GM21576 (cell line): ENCODE measurements at regions not wholly inside any gene's neighbourhood (a gene's known extent, or its start where the extent isn't known, plus 50 kb on each side); places are given as distances from the start of the nearest gene placed in this dataset.

Experiments used
- ATAC-seq: cut with Tn5 transposase; IDR thresholded peaks from one replicate; pipeline ENCODE4 v1.9.1; 2021; ENCODE audit warnings: mild to moderate bottlenecking, moderate library complexity; ENCODE audit not compliant: unreplicated experiment

GRCh38 chr1:204736836-204737235, 51.3 kb upstream of the LRRN2 start:
- no peak for ATAC-seq

DNA sequence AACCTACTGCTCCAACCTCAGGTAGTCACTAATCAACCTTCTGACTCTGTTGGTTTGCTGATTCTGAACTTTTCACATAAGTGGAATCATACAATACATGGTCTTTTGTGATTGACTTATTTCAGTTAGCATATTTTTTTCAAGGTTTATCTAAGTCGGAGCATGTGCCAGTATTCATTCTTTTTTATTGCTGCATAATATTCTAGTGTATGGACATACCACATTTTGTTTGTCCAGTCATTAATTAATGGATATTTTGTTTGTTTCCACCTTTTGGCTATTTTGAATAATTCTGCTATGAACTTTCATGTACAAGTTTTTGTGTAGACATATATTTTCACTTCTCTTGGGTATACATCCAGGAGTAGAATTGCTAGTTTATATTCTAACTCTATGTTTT, 53.0 kb upstream of the LRRN2 start:
- no peak for ATAC-seq

DNA sequence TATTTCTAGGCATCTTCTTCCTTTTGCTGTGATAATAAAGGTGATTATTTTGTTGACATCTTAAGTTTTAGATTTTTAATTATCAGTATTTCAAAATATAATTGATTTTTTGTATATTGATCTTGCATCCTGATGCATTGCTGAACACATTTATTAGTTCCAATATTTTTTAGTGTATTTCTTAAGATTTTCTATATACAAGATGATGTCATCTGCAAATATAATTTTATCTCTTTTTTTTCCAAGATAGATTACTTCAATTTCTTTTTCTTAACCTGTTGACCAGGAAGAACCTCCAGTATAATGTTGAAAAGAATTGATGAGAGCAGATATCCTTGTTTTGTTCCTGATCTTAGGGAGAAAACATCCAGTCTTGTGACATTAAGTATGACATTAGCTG, 54.8 kb upstream of the LRRN2 start:
- ATAC-seq: no peak

DNA sequence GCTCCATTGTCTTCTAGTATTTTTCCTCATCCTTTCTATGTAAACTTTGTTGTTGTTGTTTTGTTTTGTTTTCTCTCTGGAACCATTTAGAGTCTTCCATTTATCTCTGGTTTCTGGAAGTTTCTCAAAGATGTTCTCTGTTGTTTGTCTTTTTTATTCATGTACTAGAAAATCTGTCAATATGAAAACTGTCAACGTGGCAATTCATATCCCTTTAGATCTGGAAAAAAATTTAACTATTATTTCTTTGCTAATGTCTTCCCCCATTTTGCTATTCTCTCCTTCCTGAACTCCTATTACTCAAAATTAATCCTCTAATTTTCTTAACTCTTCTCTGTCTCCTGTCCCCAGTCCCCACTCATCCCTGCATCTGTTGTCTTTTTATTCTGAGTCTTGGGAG, 55.9 kb upstream of the LRRN2 start:
- no peak for ATAC-seq

DNA sequence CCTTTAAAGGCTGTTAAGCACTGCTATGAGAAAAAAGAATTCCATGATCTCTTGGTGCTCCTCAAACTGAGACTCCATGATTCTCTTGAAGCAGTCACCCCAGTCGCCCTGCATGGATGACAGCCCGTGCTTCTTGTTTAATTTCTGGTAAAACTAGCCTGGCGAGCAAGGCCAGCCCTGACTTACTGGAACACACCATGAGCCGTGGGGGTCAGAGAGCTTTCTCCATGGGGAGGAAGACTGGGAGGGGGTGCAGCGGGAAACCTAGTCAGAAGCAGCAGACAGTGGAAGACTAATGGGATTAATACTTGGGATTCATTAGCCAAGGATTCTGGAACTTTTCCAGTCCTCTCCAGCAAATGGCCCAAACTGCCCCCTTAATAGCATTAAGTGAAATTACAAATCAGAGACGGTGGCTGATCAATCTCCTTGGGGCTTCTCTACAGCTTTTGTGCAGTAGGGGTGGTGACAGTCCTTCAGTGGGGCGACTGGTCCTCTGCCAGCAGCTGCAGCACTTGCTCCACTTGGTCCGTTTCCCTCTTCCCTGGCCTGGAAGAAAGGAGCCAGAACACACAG, 57.2 kb upstream of the LRRN2 start:
- ATAC-seq: no peak

DNA sequence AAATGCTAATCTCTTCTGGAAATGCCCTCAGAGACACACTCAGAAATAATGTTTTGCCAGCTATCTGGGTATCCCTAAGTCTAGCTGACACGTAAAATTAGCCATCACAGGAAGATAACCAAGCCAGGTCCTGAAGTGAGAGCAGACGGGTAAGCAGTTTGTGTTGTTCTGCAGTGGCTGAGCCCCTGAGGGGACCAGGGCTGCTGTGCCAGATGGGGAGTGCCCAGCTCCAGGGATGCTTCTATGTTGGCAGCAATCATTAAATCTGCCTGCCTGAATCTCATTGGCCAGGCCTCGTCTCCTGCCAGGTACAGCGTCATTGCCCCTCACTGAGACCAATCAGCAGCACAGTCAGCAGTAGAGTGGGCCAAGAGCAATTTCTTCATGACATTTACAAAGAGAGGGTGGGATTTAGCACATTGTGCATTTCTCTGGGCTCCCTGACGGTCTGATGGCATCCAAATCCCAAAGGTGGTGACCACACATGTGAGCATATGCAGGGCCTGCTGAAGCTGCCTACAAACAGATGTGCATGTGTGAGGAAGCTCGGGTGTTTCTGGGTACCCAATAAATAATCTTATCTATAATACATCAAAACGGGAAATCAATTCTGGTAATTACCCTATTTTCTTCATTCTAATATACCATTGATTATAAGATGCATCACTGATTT, 58.7 kb upstream of the LRRN2 start:
- ATAC-seq: no peak

DNA sequence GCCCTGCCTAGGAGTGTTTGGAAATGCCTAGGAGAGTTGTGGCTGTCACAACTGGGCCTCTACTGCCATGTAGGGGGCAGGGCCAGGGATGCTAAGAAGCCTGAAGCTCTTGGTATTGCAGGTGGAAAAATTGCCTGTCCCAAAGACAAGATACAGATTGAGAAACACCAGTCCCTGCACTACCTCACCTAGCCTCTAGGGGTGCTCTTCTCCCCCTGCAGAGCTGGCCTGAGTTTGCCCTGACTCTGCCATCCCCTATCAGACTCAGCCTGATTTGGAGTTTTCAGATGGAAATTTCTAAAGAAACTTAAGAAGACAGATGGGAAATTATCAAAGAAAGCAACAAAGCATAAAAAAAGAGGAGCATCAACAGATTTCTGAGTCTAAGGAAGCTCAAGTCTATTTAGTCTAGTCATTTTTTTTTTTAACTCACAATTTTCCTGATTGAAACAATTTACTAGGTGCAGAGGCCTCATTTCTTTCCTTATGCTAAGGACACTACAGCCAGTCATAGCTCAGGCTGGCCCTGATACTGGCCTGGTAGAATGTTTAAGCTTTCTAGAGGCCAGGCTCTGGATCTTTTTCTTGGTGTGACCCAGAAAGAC, 61.4 kb upstream of the LRRN2 start:
- no peak for ATAC-seq

DNA sequence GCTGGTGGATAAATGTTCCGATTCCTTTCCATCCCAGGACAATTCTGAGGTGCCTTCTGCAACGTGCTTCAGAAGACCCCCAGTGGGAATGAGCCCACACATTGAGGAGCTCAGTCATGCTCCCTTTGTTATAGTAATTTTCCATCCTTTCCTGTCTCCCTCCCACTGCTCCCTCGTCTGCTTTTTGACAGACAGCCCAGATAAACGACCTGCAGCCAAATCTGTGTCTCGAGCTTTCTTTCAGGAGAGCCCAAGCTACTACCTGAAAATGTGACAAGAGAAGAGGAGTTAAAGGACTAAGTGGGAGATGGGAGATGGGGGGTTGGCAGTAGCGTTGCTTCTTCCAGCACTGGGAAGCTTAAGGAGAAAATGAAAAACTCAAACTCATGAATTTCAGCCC, 65.9 kb upstream of the LRRN2 start:
- ATAC-seq: no peak

DNA sequence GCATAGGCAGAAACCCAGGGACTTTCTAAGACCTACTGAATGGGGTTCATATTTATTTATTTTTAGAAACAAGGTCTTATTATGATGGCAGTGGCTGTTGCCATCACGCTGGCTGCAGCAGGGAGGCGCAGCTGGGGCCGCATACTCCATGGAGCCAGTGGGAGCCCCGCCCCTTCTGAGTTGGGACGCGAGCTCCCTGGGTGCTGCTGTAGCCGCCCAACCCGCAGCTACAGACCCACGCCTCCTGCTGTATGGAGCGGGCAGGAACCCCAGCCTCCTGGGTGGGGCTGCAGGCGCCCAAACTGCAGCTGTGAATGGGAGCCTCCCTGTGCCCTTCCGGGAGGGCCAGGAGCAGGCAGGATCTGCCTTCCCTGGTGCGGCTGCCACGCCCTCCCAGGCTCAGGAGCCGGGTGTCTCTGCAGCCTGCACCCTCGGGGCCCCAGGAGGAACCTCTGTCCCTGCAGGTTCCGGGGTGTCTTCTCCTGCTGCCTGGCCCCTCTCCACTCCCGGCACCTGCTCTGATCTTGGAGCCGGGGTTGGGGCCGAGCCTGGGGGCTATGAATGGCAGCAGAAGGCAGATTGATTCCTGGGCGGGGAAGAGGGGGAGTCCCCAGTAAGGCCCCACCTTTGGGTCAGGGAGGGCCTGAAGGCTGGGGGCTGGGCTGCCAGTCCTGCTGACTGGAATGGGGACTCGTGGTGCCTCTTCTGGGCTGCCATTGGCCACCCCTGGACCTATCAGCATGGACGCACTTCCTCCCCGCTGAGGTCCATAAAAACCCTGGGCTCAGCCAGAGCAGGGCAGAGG, 66.5 kb upstream of the LRRN2 start:
- no peak for ATAC-seq

DNA sequence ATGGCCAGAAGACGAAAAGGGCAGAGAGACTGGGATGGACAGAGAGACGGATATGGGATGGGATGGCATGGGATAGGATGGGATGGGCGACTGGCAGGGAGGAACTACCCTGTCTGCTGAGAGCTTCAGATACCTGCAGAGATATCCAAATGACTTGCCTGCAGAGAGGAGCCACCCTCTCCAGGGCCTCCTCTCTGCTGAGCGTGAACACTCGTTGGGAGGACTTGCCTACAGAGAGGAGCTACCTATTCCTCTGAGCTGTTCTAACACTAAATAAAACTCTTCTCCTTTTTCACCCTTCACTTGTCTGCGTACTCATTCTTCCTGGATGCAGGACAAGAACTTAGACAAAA, 67.1 kb upstream of the LRRN2 start:
- ATAC-seq: no peak

GRCh38 chr1:204754821-204755220, 69.3 kb upstream of the LRRN2 start:
- ATAC-seq: no peak

DNA sequence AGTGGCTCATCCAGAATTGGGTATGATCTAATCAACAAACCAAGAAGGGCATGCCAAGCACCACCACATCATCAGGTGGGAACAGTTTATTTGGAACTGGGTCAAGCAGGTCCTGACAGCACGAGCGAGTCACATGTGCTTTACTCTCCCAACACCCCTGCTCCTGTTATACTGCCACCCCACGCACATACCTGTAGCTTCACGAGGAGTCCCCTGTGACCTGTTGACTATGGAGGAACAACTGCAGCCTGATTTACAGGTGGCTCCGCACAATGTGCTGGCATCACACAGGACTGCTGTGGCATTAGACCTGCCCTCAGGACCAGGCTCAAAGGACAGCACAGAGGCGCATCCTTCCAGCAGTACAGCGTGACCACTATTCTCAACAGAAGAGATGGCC, 70.8 kb upstream of the LRRN2 start:
- ATAC-seq: no peak

- no peak for ATAC-seq
These were observed 71.3 kb upstream of the LRRN2 start for GRCh38 chr1:204756811-204757210.

GRCh38 chr1:204758601-204759000, 73.1 kb upstream of the LRRN2 start:
- ATAC-seq: no peak

DNA sequence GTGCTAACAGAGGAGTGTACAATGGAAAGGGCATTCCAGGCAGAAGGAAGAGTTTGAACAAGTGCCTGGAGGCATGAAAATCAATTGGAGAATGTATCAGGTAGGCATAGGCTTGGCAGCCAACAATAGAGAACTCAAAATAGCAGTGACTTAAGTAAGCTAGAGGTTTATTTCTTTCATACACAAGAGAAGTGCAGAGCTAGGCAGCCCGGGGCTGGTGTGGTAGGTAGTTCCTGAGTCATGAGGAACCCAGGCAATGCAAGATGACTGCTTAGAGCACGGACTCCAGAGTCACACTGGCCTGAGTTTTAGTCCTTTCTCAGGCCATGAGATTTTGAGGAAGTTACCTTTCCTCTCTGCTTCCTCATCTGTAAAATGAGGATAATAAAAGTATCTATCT, 74.8 kb upstream of the LRRN2 start:
- ATAC-seq: no peak

DNA sequence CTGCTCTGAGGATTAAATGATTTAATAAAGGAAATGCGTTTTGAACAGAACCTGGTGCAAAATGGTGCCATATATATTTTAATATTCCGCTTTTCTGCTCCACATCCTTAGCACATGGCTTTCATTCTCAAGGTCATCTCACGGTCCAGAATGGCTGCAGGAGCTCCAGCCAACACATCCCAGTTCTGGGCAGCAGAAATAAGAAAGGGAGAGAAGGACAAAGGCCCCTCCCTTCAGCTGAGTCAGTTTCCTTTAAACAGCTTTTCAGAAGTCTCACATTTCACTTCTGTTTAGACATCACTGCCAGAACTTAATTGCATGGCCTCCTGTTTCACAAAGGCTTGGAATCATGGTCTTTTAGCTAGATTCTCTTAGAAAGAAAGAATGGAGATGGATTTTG, 75.2 kb upstream of the LRRN2 start:
- no peak for ATAC-seq

DNA sequence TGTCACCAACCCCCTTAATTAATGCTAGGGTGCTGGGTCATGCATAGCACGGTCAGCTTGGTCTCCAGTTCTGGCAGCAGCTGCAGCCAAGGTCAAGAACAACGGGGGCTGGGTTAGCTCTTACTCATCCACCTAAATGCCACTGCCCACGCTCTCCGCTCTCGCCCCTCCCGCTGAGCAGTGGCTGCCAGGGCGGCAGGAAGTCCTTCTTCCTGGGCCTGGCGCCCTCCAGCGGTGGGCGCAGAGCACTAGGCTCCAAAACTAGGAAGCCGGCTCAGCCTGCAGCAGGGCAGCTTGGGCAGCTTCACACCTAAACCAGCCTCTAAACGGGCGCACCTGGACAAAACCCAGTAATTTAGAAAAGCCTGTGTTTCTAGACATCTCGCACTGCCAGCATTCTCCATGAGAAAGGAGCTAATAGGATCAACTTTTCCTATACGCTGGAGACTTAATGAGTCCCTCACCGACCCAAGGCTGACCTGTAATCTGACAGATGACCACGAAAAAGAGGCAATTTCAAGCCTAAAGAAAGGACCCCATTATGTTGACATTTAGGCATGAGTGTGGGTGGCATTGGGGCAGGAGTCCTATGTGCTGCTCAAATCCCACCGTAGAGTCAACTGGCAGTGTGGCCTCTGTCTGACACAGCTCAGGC, 78.4 kb upstream of the LRRN2 start:
- peak; percentile 82 for ATAC-seq

GRCh38 chr1:204769997-204770396, 84.5 kb upstream of the LRRN2 start:
- no peak for ATAC-seq

DNA sequence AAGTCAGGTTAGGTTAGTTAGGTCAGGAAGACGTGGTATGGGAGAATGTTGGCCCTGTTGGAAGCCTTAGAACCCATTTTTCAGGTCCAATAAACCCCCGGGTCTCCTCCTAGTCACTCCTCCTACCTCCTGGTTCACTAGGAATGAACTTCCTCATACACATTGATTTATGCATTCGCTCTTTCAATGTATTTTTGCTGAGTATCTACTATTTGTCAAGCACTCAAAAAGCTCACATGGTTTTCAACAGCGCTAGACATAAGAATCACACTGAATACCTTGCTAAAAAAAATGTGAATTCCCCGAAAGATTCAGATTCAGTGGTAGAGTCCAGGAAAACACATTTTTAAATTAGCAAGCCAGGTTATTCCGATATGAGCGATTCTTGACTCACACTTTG, 85.8 kb upstream of the LRRN2 start:
- no peak for ATAC-seq

GRCh38 chr1:204773246-204773645, 87.7 kb upstream of the LRRN2 start:
- no peak for ATAC-seq

DNA sequence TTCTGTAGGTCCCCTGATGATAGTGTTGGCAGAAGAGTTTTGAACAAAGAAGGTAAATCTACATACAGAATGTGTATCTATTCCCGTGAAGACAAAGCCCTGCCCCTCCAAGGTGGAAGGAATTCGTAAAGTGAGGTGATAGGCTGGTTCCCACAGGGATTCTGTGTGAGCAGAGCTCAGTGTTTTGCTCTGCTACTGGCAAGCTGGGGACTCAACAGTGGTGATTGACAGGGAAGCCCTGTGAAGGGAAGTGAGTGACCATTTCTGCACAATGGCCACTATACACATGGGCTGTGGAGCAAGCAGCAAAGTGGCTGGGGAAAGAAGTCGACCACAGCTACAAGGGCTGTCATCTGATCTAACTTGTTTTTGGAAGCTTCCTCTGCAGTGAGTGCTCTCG, 90.0 kb upstream of the LRRN2 start:
- ATAC-seq: no peak

- no peak for ATAC-seq
These were observed 92.1 kb upstream of the LRRN2 start for GRCh38 chr1:204777591-204777990.
